ENCODE measurements at regions not wholly inside any gene's neighbourhood (a gene's known extent, or its start where the extent isn't known, plus 50 kb on each side); places are given as distances from the start of the nearest gene placed in this dataset.

DNA sequence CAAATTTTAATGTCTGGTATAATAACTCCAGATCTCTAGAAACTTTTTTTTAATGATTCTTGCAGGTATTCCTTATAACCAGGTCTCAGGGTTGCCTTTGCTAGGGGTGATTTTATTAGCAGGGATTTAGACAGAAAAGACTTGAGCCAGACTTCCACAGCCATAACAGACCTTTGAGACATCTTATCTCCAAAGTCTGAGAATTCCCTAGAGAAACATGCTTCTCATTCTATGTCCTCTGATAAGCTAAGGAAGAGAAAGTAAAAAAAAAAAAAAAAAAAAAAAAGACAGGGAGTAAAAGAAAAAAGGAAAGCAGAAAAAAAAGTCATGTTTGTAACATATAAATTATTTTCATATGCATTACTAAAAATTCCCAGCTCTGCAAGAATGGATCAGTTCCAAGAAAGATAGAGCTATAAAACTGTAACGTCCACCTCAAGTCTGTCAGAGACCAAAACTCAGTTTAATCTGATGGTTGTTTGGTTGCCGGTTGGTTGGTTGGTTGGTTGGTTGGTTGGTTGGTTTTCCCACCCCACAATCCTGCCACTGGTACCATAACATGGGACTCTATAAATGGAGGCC is 153.8 kb downstream of the COL6A3 start:
- TF ChIP-seq CTCF (IDR thresholded peaks at IDR 0.05) (no peak), POLR2A (IDR thresholded peaks at IDR 0.05) (no peak)
